ENCODE measurements at regions not wholly inside any gene's neighbourhood (a gene's known extent, or its start where the extent isn't known, plus 50 kb on each side); places are given as distances from the start of the nearest gene placed in this dataset.

GRCh38 chrX:69279234-69279633 is 114.0 kb upstream of the PJA1 start:
- POLR2A ChIA-PET (ENCODE audit: low non-redundant PET), result no interaction called here
- Histone ChIP-seq H3K4me1 (ENCODE audit: insufficient read depth, low read length, poor library complexity, severe bottlenecking) (peaks cover 42% of the 10 kb centered on the region), H3K4me3 (ENCODE audit: low read depth, low read length, poor library complexity, severe bottlenecking) (no peak overlapping the region), H3K36me3 (ENCODE audit: insufficient read depth, low read length, poor library complexity, severe bottlenecking) (no peaks in the 10 kb centered on the region), H3K9me3 (ENCODE audit: low read depth, low read length, poor library complexity, severe bottlenecking) (no peaks in the 10 kb centered on the region), H3K27me3 (replicated peaks; ENCODE audit: insufficient read depth, low read depth, low read length, poor library complexity) (no peaks in the 10 kb centered on the region), H3K27ac (ENCODE audit: low read depth, low read length, poor library complexity, severe bottlenecking) (peak overlapping the region; percentile 29)
- CTCF ChIA-PET, result no interaction called here
- TF ChIP-seq CTCF (conservative IDR thresholded peaks at IDR 0.05; ENCODE audit: low read depth, low read length), result no peak
- no peak for TF ChIP-seq EZH2 (IDR thresholded peaks at IDR 0.05; ENCODE audit: borderline replicate concordance, low read depth, low read length, poor library complexity, severe bottlenecking)
- intact Hi-C loops (cut with micrococcal nuclease; ENCODE audit: unreplicated experiment), result no loop called here
- DNase-seq (ENCODE audit: low spot score), result no peak
- BruUV-seq (replicated peaks), result no TSS peak

- H3K9me3 ChIP-seq (ENCODE audit: low read depth, low read length, poor library complexity, severe bottlenecking), result no peaks in the 10 kb centered on the region
- no peak for TF ChIP-seq CTCF (conservative IDR thresholded peaks at IDR 0.05; ENCODE audit: low read depth, low read length)
- no peak for TF ChIP-seq EZH2 (IDR thresholded peaks at IDR 0.05; ENCODE audit: borderline replicate concordance, low read depth, low read length, poor library complexity, severe bottlenecking)
- POLR2A ChIA-PET (ENCODE audit: low non-redundant PET), result no interaction called here
- no peaks in the 10 kb centered on the region for H3K36me3 ChIP-seq (ENCODE audit: insufficient read depth, low read length, poor library complexity, severe bottlenecking)
- CTCF ChIA-PET, result no interaction called here
- peaks cover 42% of the 10 kb centered on the region for H3K4me1 ChIP-seq (ENCODE audit: insufficient read depth, low read length, poor library complexity, severe bottlenecking)
- BruUV-seq (replicated peaks), result no TSS peak
- H3K27ac ChIP-seq (ENCODE audit: low read depth, low read length, poor library complexity, severe bottlenecking), result peak overlapping the region; percentile 31
- no peaks in the 10 kb centered on the region for H3K27me3 ChIP-seq (replicated peaks; ENCODE audit: insufficient read depth, low read depth, low read length, poor library complexity)
- no peak overlapping the region for H3K4me3 ChIP-seq (ENCODE audit: low read depth, low read length, poor library complexity, severe bottlenecking)
- intact Hi-C loops (cut with micrococcal nuclease; ENCODE audit: unreplicated experiment), result no loop called here
- no peak for DNase-seq (ENCODE audit: low spot score)
Measured at GRCh38 chrX:69278031-69278687, 112.9 kb upstream of the PJA1 start.

GRCh38 chrX:69277369-69277990 is 112.2 kb upstream of the PJA1 start:
- H3K27me3 ChIP-seq (replicated peaks; ENCODE audit: insufficient read depth, low read depth, low read length, poor library complexity), result no peaks in the 10 kb centered on the region
- H3K4me3 ChIP-seq (ENCODE audit: low read depth, low read length, poor library complexity, severe bottlenecking), result no peak overlapping the region
- intact Hi-C loops (cut with micrococcal nuclease; ENCODE audit: unreplicated experiment), result no loop called here
- no peaks in the 10 kb centered on the region for H3K36me3 ChIP-seq (ENCODE audit: insufficient read depth, low read length, poor library complexity, severe bottlenecking)
- peaks cover 36% of the 10 kb centered on the region for H3K4me1 ChIP-seq (ENCODE audit: insufficient read depth, low read length, poor library complexity, severe bottlenecking)
- peak overlapping the region; percentile 31 for H3K27ac ChIP-seq (ENCODE audit: low read depth, low read length, poor library complexity, severe bottlenecking)
- ChIA-PET CTCF (no interaction called here), POLR2A (ENCODE audit: low non-redundant PET) (no interaction called here)
- TF ChIP-seq CTCF (conservative IDR thresholded peaks at IDR 0.05; ENCODE audit: low read depth, low read length) (no peak), EZH2 (IDR thresholded peaks at IDR 0.05; ENCODE audit: borderline replicate concordance, low read depth, low read length, poor library complexity, severe bottlenecking) (no peak)
- H3K9me3 ChIP-seq (ENCODE audit: low read depth, low read length, poor library complexity, severe bottlenecking), result no peaks in the 10 kb centered on the region
- DNase-seq (ENCODE audit: low spot score), result no peak
- no TSS peak for BruUV-seq (replicated peaks)

Measured in A673 (cell line).